ENCODE measurements at regions not wholly inside any gene's neighbourhood (a gene's known extent, or its start where the extent isn't known, plus 50 kb on each side); places are given as distances from the start of the nearest gene placed in this dataset.

DNA sequence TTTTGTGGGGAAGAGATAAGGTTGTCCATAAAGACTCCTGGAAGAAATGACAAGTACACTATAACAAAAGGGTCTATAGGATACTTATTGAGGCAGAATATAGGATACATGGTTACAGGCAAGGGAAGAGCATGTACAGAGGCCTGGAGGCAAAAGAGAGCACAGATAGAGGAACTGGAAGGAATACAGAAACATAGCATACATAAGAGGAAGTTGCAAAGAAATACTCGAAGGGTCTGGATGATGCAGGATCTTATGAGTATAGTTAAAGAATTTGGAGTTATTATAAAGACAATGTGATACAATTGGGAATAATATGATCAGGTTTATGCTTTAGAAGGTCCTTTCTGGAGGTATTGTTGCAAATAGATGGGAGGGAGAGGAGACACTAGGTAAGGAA is 592.7 kb upstream of the POU3F2 start:
- TF ChIP-seq, protein P1, sequence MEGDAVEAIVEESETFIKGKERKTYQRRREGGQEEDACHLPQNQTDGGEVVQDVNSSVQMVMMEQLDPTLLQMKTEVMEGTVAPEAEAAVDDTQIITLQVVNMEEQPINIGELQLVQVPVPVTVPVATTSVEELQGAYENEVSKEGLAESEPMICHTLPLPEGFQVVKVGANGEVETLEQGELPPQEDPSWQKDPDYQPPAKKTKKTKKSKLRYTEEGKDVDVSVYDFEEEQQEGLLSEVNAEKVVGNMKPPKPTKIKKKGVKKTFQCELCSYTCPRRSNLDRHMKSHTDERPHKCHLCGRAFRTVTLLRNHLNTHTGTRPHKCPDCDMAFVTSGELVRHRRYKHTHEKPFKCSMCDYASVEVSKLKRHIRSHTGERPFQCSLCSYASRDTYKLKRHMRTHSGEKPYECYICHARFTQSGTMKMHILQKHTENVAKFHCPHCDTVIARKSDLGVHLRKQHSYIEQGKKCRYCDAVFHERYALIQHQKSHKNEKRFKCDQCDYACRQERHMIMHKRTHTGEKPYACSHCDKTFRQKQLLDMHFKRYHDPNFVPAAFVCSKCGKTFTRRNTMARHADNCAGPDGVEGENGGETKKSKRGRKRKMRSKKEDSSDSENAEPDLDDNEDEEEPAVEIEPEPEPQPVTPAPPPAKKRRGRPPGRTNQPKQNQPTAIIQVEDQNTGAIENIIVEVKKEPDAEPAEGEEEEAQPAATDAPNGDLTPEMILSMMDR (IDR thresholded peaks at IDR 0.05; ENCODE audit: control insufficient read depth, extremely low read depth, insufficient read depth), result no peak
- no peak overlapping the region for H3K4me3 ChIP-seq (ENCODE audit: low read depth, low read length)
- DNase-seq (ENCODE audit: low read depth), result no peak

DNA sequence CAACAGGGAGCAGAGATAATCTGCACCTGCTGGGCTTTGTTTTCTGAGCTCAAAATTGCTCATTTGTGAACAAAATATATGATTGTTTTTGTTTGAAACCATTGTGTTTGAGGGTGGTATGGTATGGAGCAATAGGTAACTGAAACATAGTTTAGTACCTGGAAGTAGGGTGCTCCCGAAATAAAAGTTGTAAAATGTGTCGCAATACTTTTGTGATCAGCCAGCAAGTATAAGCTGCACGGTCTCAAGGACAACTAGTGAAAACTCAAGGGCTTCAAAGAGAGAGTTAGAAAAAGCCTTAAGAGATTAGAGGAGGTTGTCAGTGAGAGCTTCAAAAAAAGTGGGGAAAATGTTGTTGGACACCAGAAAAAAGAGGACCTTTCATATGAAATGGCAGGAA is 579.8 kb upstream of the POU3F2 start:
- DNase-seq (ENCODE audit: low read depth), result no peak
- TF ChIP-seq, protein P1 (IDR thresholded peaks at IDR 0.05; ENCODE audit: control insufficient read depth, extremely low read depth, insufficient read depth), result no peak

DNA sequence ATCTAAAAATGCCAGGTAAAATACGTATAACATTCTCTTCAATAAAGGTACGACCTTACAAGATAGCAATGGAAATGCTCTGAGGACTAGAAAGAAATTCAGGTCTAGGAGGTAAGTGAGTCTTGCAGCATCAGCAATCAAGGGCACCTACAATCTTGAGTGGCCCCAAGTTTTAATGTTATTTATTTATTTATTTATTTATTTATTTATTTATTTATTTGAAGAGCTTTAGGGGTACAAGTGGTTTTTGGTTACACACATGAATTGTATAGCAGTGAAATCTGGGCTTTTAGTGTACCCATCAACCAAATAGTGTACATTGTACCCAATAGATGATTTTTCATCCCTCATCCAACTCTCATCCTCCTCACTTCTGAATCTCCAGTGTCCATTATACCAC is 574.0 kb upstream of the POU3F2 start:
- no peak overlapping the region for H3K4me3 ChIP-seq (ENCODE audit: low read depth, low read length)
- DNase-seq (ENCODE audit: low read depth), result no peak
- TF ChIP-seq, protein P1 (IDR thresholded peaks at IDR 0.05; ENCODE audit: control insufficient read depth, extremely low read depth, insufficient read depth), result no peak

More for the DNA sequence above, 579.8 kb upstream of the POU3F2 start:
- H3K4me3 ChIP-seq (ENCODE audit: low read depth, low read length), result no peak overlapping the region

DNA sequence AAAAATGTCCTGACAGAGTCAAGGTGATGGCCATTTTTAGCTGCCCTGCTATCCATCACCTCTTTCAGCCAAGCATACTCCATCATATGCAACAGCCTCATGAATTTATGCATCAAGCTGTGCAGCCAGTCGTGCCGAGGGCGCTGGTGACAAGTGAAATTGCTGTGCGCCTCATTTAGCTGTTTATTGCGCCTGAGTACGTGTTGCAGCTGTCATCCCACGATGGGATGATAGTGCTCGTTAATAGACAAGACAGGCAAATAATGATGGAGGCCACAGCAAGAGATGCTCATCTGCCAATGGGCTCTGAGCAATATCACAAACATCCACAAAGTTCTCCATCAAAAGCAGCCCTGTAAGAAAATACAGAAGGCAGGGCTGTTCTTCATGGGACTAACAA is 562.3 kb upstream of the POU3F2 start:
- no peak overlapping the region for H3K4me3 ChIP-seq (ENCODE audit: low read depth, low read length)
- DNase-seq (ENCODE audit: low read depth), result no peak
- TF ChIP-seq, protein P1 (IDR thresholded peaks at IDR 0.05; ENCODE audit: control insufficient read depth, extremely low read depth, insufficient read depth), result no peak

DNA sequence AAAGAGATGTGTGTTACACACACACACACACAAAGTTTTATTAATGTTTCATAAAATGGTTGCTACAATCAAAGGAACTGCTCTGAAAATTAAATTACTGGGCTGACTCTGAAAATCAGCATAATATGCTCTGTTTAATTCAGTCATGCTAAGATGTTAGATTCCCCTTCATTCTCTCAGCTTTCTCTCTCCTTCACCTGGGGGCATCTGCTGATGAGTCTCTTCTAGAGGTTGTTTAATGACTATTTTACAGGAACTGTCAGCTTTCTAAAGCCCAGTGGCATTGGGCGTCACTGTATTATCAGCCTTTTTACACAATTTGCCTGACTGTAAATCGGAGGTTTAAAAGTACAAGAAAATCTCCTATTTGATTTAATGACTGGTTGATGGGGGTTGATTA is 559.7 kb upstream of the POU3F2 start:
- H3K4me3 ChIP-seq (ENCODE audit: low read depth, low read length), result no peak overlapping the region
- TF ChIP-seq, protein P1 (IDR thresholded peaks at IDR 0.05; ENCODE audit: control insufficient read depth, extremely low read depth, insufficient read depth), result no peak
- no peak for DNase-seq (ENCODE audit: low read depth)

DNA sequence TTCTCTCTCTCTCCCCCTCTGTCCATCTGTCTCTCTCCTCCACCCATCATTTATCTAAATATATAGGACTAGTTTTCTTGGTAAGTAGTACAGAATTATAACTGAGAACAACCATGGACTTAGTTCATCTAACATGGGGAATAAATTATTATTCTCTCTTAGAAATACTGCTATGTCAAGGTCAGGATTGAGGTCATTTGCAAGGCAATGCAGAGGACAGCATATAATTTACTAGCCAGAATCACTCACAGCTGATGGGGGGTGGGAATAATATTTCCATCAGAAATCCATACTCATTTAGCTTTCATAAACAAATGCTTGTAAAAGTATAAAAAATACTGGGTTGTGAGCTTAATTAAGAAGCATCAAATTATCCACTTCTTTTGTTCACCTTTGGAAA is 553.9 kb upstream of the POU3F2 start:
- DNase-seq (ENCODE audit: low read depth), result no peak
- H3K4me3 ChIP-seq (ENCODE audit: low read depth, low read length), result no peak overlapping the region
- TF ChIP-seq, protein P1 (IDR thresholded peaks at IDR 0.05; ENCODE audit: control insufficient read depth, extremely low read depth, insufficient read depth), result no peak

DNA sequence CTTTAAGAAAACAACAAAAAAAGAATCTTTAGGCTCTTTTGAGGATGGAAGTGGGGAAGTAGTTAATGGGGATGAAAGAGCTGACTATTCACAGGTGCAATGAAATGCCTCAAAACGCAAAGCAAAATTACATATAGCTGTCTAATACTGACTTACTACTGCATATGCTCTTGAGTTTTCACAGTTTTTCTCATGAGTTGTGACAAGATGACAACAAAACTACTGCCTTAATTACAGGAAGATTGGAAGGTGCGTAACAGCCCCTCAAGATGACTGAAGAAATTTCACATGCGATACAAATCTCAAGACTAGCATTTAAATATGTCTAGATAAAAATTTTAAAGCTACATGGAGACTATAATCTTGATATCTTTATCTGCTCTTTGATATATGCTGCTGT is 547.8 kb upstream of the POU3F2 start:
- no peak overlapping the region for H3K4me3 ChIP-seq (ENCODE audit: low read depth, low read length)
- TF ChIP-seq, protein P1 (IDR thresholded peaks at IDR 0.05; ENCODE audit: control insufficient read depth, extremely low read depth, insufficient read depth), result no peak
- DNase-seq (ENCODE audit: low read depth), result no peak
